SK-N-SH (cell line): ENCODE measurements at regions not wholly inside any gene's neighbourhood (a gene's known extent, or its start where the extent isn't known, plus 50 kb on each side); places are given as distances from the start of the nearest gene placed in this dataset.

Experiments used
- CTCF ChIA-PET: fragments of 300-600, 350-600 bp; formaldehyde crosslinking; extraction: SDS; loops from one replicate; lab custom pipeline; 2021; lab: Yijun Ruan, JAX
- POLR2A ChIA-PET: fragments of 350-600 bp; sonication (Branson Sonifier 250); formaldehyde crosslinking; extraction: SDS; loops from one replicate; lab custom pipeline; 2020; ENCODE audit warnings: antibody characterized with exemption, inconsistent platforms; lab: Yijun Ruan, JAX
- DNase-seq: peaks from one replicate; pipeline ENCODE4 v3.0.0; 2012
- H2AFZ ChIP-seq: fragments of 200-600 bp; sonication (generic); 2 replicates; pipeline ENCODE4 v1.8.1; 2016; ENCODE audit warnings: antibody characterized with exemption, mild to moderate bottlenecking, low read depth
- H3F3A ChIP-seq: fragments of 200-600 bp; sonication (generic); replicated peaks from 2 replicates; pipeline ENCODE3; 2016; ENCODE audit warnings: antibody characterized with exemption, mild to moderate bottlenecking; ENCODE audit not compliant: insufficient read depth
- H3K27ac ChIP-seq, 2 experiments: fragments of 200-500 bp in 1 of 2; fragments of 200-600 bp in 1 of 2; sonication (Bioruptor generic) in 1 of 2; sonication (generic), shearing (Covaris generic) in 1 of 2; 2 replicates each; pipeline versions ENCODE4 v1.5.1 to v1.6.1; 2014 to 2016; ENCODE audit warnings: low read depth in 2 of 2, inconsistent platforms in 1 of 2, low read length in 1 of 2, mild to moderate bottlenecking in 1 of 2, mixed read lengths in 1 of 2
- H3K27me3 ChIP-seq: fragments of 200-600 bp; sonication (generic), shearing (Covaris generic); 2 replicates; pipeline ENCODE4 v1.6.1; 2016; ENCODE audit warnings: mixed run types; ENCODE audit not compliant: insufficient read depth
- H3K36me3 ChIP-seq, 2 experiments: fragments of 200-500 bp in 1 of 2; fragments of 200-600 bp in 1 of 2; sonication (Bioruptor generic) in 1 of 2; sonication (generic) in 1 of 2; replicated peaks in 1 of 2; 2 replicates each; pipeline versions ENCODE3 to v1.5.1; 2014 to 2016; ENCODE audit warnings: low read length in 1 of 2, mild to moderate bottlenecking in 1 of 2; ENCODE audit not compliant: insufficient read depth in 2 of 2, control insufficient read depth in 1 of 2
- H3K4me1 ChIP-seq, 2 experiments: fragments of 200-500 bp in 1 of 2; fragments of 200-600 bp in 1 of 2; sonication (Bioruptor generic) in 1 of 2; sonication (generic), shearing (Covaris generic) in 1 of 2; 2 replicates each; pipeline versions ENCODE4 v1.5.1 to v1.6.1; 2014 to 2016; ENCODE audit warnings: low read depth in 1 of 2, low read length in 1 of 2, mixed run types in 1 of 2; ENCODE audit not compliant: insufficient read depth in 2 of 2, control insufficient read depth in 1 of 2
- H3K4me2 ChIP-seq: fragments of 200-600 bp; sonication (generic), shearing (Covaris generic); 2 replicates; pipeline ENCODE4 v1.6.1; 2017; ENCODE audit warnings: mixed run types
- H3K4me3 ChIP-seq, 2 experiments: fragments of 200-500 bp in 1 of 2; fragments of 200-600 bp in 1 of 2; sonication (Bioruptor generic) in 1 of 2; sonication (generic), shearing (Covaris generic) in 1 of 2; 2 replicates each; pipeline versions ENCODE4 v1.5.1 to v1.8.1; 2014 to 2016; ENCODE audit warnings: low read depth in 2 of 2, inconsistent platforms in 1 of 2, low read length in 1 of 2, mild to moderate bottlenecking in 1 of 2, mixed read lengths in 1 of 2, moderate library complexity in 1 of 2
- H3K79me2 ChIP-seq: fragments of 200-600 bp; sonication (generic); 2 replicates; pipeline ENCODE4 v1.8.1; 2017; ENCODE audit warnings: mild to moderate bottlenecking; ENCODE audit not compliant: insufficient read depth
- H3K9ac ChIP-seq: fragments of 200-600 bp; sonication (generic); 2 replicates; pipeline ENCODE4 v1.6.1; 2017; ENCODE audit warnings: mixed run types
- H3K9me2 ChIP-seq: fragments of 200-600 bp; sonication (generic); 2 replicates; pipeline ENCODE4 v1.6.1; 2017; ENCODE audit warnings: mixed run types
- H3K9me3 ChIP-seq: fragments of 200-600 bp; sonication (generic); 2 replicates; pipeline ENCODE4 v1.6.1; 2017; ENCODE audit warnings: mixed run types, mild to moderate bottlenecking, moderate library complexity
- H4K20me1 ChIP-seq: fragments of 200-600 bp; sonication (generic); 2 replicates; pipeline ENCODE4 v1.6.1; 2017; ENCODE audit warnings: mild to moderate bottlenecking, mixed run types; ENCODE audit not compliant: insufficient read depth
- FOSL2 ChIP-seq: IDR thresholded peaks from 2 replicates; pipeline ENCODE4 v1.4.0; 2012; ENCODE audit warnings: low read depth, mild to moderate bottlenecking, moderate library complexity, borderline replicate concordance
- FOXJ3 ChIP-seq: sonication (generic); formaldehyde crosslinking; IDR thresholded peaks from 2 replicates; pipeline ENCODE4 v1.5.1; 2020; ENCODE audit warnings: mild to moderate bottlenecking, missing genetic modification reagents
- FOXM1 ChIP-seq: IDR thresholded peaks from 2 replicates; pipeline ENCODE4 v1.4.0; 2012; ENCODE audit warnings: low read depth, mild to moderate bottlenecking
- GABPA ChIP-seq: IDR thresholded peaks from 2 replicates; pipeline ENCODE4 v1.4.0; 2012; ENCODE audit warnings: low read depth, mild to moderate bottlenecking
- GATA2 ChIP-seq: sonication (generic); formaldehyde crosslinking; IDR thresholded peaks from 2 replicates; pipeline ENCODE4 v1.5.0; 2020; ENCODE audit warnings: mild to moderate bottlenecking, missing genetic modification reagents
- IRF3 ChIP-seq: fragments of 150-350 bp; IDR thresholded peaks from 2 replicates; pipeline ENCODE4 v1.6.1; 2016; ENCODE audit warnings: mild to moderate bottlenecking, low read depth, low read length
- JUND ChIP-seq: IDR thresholded peaks from 2 replicates; pipeline ENCODE4 v1.4.0; 2012
- MEF2A ChIP-seq: IDR thresholded peaks from 2 replicates; pipeline ENCODE4 v1.4.0; 2012; ENCODE audit warnings: low read depth, borderline replicate concordance
- RAD21 ChIP-seq: IDR thresholded peaks from 2 replicates; pipeline ENCODE4 v1.6.1; 2012; ENCODE audit warnings: mild to moderate bottlenecking, low read length
- RCOR1 ChIP-seq: fragments of 150-350 bp; IDR thresholded peaks from 2 replicates; pipeline ENCODE4 v1.6.1; 2017; ENCODE audit warnings: antibody characterized with exemption, low read length
- REST ChIP-seq: IDR thresholded peaks from 2 replicates; pipeline ENCODE4 v1.6.1; 2012; ENCODE audit warnings: mild to moderate bottlenecking, low read depth, low read length, moderate library complexity
- RFX5 ChIP-seq: IDR thresholded peaks from 2 replicates; pipeline ENCODE4 v1.6.1; 2012; ENCODE audit warnings: mild to moderate bottlenecking, improper control_type of control experiment, low read length
- RXRA ChIP-seq: IDR thresholded peaks from 2 replicates; pipeline ENCODE4 v1.4.0; 2012; ENCODE audit warnings: low read depth, mild to moderate bottlenecking, borderline replicate concordance
- SIN3A ChIP-seq: IDR thresholded peaks from 2 replicates; pipeline ENCODE4 v1.6.1; 2012; ENCODE audit warnings: low read depth, mild to moderate bottlenecking, low read length, moderate library complexity, borderline replicate concordance
- SMC3 ChIP-seq: IDR thresholded peaks from 2 replicates; pipeline ENCODE4 v1.6.1; 2012; ENCODE audit warnings: low read depth, low read length, improper control_type of control experiment
- TAF1 ChIP-seq: IDR thresholded peaks from 2 replicates; pipeline ENCODE4 v1.6.1; 2012; ENCODE audit warnings: low read depth, mild to moderate bottlenecking, low read length, moderate library complexity, borderline replicate concordance
- TCF12 ChIP-seq: IDR thresholded peaks from 2 replicates; pipeline ENCODE4 v1.4.0; 2012
- YY1 ChIP-seq: IDR thresholded peaks from 2 replicates; pipeline ENCODE4 v1.4.0; 2012; ENCODE audit warnings: low read depth, mild to moderate bottlenecking
- ZBTB33 ChIP-seq: IDR thresholded peaks from 2 replicates; pipeline ENCODE4 v1.4.0; 2012; ENCODE audit warnings: low read depth, borderline replicate concordance
- WGBS: methylation state at CpG from one replicate; pipeline ENCODE4 v1.1.6; 2017; ENCODE audit warnings: low lambda C conversion rate; 5-methylcytosine and 5-hydroxymethylcytosine counted together

- CTCF ChIA-PET: no interaction called here
Measured at GRCh38 chr12:61521258-61521657, 738.9 kb upstream of the USP15 start.

GRCh38 chr12:61523276-61523992 lies 736.8 kb upstream of the USP15 start:
- 6% methylated on average over 3 of the region's 3 CpGs for WGBS
- POLR2A ChIA-PET: no interaction called here

More at GRCh38 chr12:61521258-61521657, 738.9 kb upstream of the USP15 start:
- POLR2A ChIA-PET: no interaction called here
- H3F3A ChIP-seq: no peaks in the 10 kb centered on the region
- H3K36me3 ChIP-seq: no peaks in the 10 kb centered on the region
- no peak overlapping the region for H3K4me3 ChIP-seq
- H3K9ac ChIP-seq: no peak overlapping the region
- H4K20me1 ChIP-seq: no peaks in the 10 kb centered on the region
- no peak overlapping the region for H3K27ac ChIP-seq
- H3K4me1 ChIP-seq: no peaks in the 10 kb centered on the region
- H3K9me2 ChIP-seq: no peaks in the 10 kb centered on the region
- no peaks in the 10 kb centered on the region for H3K27me3 ChIP-seq
- no peaks in the 10 kb centered on the region for H3K79me2 ChIP-seq
- H3K9me3 ChIP-seq: no peaks in the 10 kb centered on the region
- H2AFZ ChIP-seq: no peak overlapping the region
- WGBS: 0% methylated on average over 1 of the region's 1 CpG
- no peak for DNase-seq
- H3K4me2 ChIP-seq: no peak overlapping the region
- TF ChIP-seq JUND (no peak), RAD21 (no peak), FOSL2 (no peak)

More at GRCh38 chr12:61523276-61523992, 736.8 kb upstream of the USP15 start:
- Histone ChIP-seq H4K20me1 (no peaks in the 10 kb centered on the region), H3K27ac (no peak overlapping the region), H3K36me3 (no peaks in the 10 kb centered on the region), H3K27me3 (no peaks in the 10 kb centered on the region), H3K9ac (no peak overlapping the region), H3K4me3 (no peak overlapping the region; a peak in 1 of 4 replicates), H3K9me3 (no peaks in the 10 kb centered on the region), H2AFZ (no peak overlapping the region), H3K9me2 (no peaks in the 10 kb centered on the region), H3K4me2 (no peak overlapping the region), H3K79me2 (no peaks in the 10 kb centered on the region), H3F3A (no peaks in the 10 kb centered on the region)
- no peak for DNase-seq
- CTCF ChIA-PET: no interaction called here
- TF ChIP-seq REST: no peak
- TF ChIP-seq FOXM1: no peak
- TF ChIP-seq FOSL2: no peak
- no peak for TF ChIP-seq RAD21
- TF ChIP-seq GATA2 (CRISPR knock-in tag): no peak
- TF ChIP-seq GABPA: no peak
- no peak for TF ChIP-seq RFX5
- TF ChIP-seq RXRA: no peak
- no peak for TF ChIP-seq SIN3A
- no peak for TF ChIP-seq ZBTB33
- no peak for TF ChIP-seq YY1
- no peak for TF ChIP-seq RCOR1
- no peak for TF ChIP-seq FOXJ3 (CRISPR knock-in tag)
- no peak for TF ChIP-seq MEF2A
- TF ChIP-seq IRF3: no peak
- no peak for TF ChIP-seq TCF12
- TF ChIP-seq SMC3: no peak
- TF ChIP-seq TAF1: no peak
- TF ChIP-seq, all 33 proteins: peak for 0
- H3K4me1 ChIP-seq: no peaks in the 10 kb centered on the region
